KMS-11 (cell line): ENCODE measurements at regions not wholly inside any gene's neighbourhood (a gene's known extent, or its start where the extent isn't known, plus 50 kb on each side); places are given as distances from the start of the nearest gene placed in this dataset.

Experiments used
- H2AFZ ChIP-seq: fragments of 200-600 bp; sonication (generic); 2 replicates; pipeline ENCODE4 v1.6.1; 2016; ENCODE audit warnings: antibody characterized with exemption, mixed run types, low read depth
- H3K27ac ChIP-seq: fragments of 200-600 bp; sonication (generic); 2 replicates; pipeline ENCODE4 v1.6.1; 2016; ENCODE audit warnings: mild to moderate bottlenecking, mixed run types
- H3K27me3 ChIP-seq: fragments of 200-600 bp; sonication (generic); 2 replicates; pipeline ENCODE4 v1.6.1; 2017; ENCODE audit warnings: mild to moderate bottlenecking, low read depth, mixed run types, moderate library complexity; ENCODE audit not compliant: insufficient read depth
- H3K36me3 ChIP-seq: fragments of 200-600 bp; sonication (generic); 2 replicates; pipeline ENCODE4 v1.6.1; 2017; ENCODE audit warnings: mild to moderate bottlenecking, mixed run types; ENCODE audit not compliant: insufficient read depth
- H3K4me1 ChIP-seq: fragments of 200-600 bp; sonication (generic); 2 replicates; pipeline ENCODE4 v1.6.1; 2016; ENCODE audit warnings: mild to moderate bottlenecking, low read depth, mixed run types; ENCODE audit not compliant: poor library complexity, severe bottlenecking
- H3K4me2 ChIP-seq: fragments of 200-600 bp; sonication (generic); 2 replicates; pipeline ENCODE4 v1.7.0; 2016; ENCODE audit warnings: mild to moderate bottlenecking, mixed run types
- H3K4me3 ChIP-seq: fragments of 200-600 bp; sonication (generic); IDR thresholded peaks from 2 replicates; pipeline ENCODE4 v1.6.1; 2017; ENCODE audit warnings: low read depth, low read length, mixed read lengths; ENCODE audit not compliant: insufficient read depth
- H3K79me2 ChIP-seq: fragments of 200-600 bp; sonication (generic); 2 replicates; pipeline ENCODE4 v1.6.1; 2016; ENCODE audit warnings: low read depth, mixed run types; ENCODE audit not compliant: insufficient read depth
- H3K9ac ChIP-seq: fragments of 200-600 bp; sonication (generic); 2 replicates; pipeline ENCODE4 v1.6.1; 2016; ENCODE audit warnings: mild to moderate bottlenecking, mixed run types
- H4K20me1 ChIP-seq: fragments of 200-600 bp; sonication (generic); 2 replicates; pipeline ENCODE4 v1.6.1; 2016; ENCODE audit warnings: mild to moderate bottlenecking, mixed run types; ENCODE audit not compliant: insufficient read depth
- TF ChIP-seq, protein P1 (sequence below): fragments of 200-600 bp; sonication (generic); conservative IDR thresholded peaks from 2 replicates; pipeline ENCODE4 v1.6.1; 2017; ENCODE audit warnings: low read depth, mild to moderate bottlenecking, antibody characterized with exemption, low read length, moderate library complexity, mixed read lengths

DNA sequence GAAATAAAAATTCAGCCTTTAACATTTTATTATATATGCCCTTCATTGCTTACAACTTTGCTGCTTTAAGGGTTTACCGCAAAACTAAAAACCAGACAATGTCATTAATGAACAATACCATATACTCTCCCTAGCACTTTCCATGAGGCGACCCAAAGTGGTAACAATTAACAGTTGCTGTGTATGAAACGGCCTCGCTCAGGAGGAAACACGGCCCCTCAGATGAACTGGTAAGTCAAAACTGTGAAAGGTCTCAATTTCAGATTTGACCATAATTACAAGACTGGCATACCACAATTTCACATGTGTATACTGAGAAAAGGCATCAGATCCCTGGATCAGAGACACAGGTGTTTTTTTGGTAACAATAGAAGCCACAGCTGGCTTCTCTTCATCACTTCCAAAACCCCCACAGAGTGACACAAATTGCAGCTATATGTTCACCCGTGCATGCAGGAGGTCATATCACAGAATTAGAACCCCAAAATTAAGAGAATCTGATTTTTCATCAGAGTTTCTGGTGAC, 611.9 kb upstream of the ADAMTS5 start:
- peak overlapping the region; percentile 1; the same call in 1 of the 2 replicates for H3K4me2 ChIP-seq
- H3K9ac ChIP-seq = no peak overlapping the region
- no peak overlapping the region for H3K27ac ChIP-seq
- no peaks in the 10 kb centered on the region for H3K36me3 ChIP-seq
- no peaks in the 10 kb centered on the region for H3K79me2 ChIP-seq
- no peaks in the 10 kb centered on the region; the same call in 1 of the 2 replicates for H3K27me3 ChIP-seq
- no peak overlapping the region for H3K4me3 ChIP-seq
- H3K4me1 ChIP-seq = peaks cover 18% of the 10 kb centered on the region
- TF ChIP-seq, protein P1, sequence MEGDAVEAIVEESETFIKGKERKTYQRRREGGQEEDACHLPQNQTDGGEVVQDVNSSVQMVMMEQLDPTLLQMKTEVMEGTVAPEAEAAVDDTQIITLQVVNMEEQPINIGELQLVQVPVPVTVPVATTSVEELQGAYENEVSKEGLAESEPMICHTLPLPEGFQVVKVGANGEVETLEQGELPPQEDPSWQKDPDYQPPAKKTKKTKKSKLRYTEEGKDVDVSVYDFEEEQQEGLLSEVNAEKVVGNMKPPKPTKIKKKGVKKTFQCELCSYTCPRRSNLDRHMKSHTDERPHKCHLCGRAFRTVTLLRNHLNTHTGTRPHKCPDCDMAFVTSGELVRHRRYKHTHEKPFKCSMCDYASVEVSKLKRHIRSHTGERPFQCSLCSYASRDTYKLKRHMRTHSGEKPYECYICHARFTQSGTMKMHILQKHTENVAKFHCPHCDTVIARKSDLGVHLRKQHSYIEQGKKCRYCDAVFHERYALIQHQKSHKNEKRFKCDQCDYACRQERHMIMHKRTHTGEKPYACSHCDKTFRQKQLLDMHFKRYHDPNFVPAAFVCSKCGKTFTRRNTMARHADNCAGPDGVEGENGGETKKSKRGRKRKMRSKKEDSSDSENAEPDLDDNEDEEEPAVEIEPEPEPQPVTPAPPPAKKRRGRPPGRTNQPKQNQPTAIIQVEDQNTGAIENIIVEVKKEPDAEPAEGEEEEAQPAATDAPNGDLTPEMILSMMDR = no peak
- no peaks in the 10 kb centered on the region for H4K20me1 ChIP-seq
- H2AFZ ChIP-seq = no peak overlapping the region

DNA sequence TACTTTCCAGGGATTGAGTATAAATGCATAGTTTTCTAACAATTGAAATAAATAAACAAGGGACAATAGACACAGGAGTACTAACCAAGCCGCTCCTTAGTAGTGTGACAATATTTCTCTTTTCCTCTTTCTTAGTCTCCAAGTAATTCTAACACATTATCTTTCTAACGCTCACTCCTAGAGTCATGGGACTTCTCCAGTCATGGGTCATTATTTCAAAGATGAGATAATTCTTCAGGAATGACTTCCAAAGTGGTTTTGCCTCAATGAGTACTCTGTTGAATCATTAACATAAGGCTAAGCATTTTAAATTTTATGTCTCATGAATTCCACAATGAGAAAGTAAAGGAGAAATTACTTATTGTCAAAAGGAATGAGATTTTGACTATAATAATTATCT, 605.8 kb upstream of the ADAMTS5 start:
- TF ChIP-seq, protein P1 = no peak
- Histone ChIP-seq H2AFZ (no peak overlapping the region), H3K79me2 (no peaks in the 10 kb centered on the region), H3K4me2 (no peak overlapping the region), H3K4me1 (no peaks in the 10 kb centered on the region), H3K9ac (no peak overlapping the region), H3K36me3 (no peaks in the 10 kb centered on the region), H3K4me3 (no peak overlapping the region), H4K20me1 (no peaks in the 10 kb centered on the region), H3K27me3 (no peaks in the 10 kb centered on the region; the same call in 1 of the 2 replicates), H3K27ac (no peak overlapping the region)

DNA sequence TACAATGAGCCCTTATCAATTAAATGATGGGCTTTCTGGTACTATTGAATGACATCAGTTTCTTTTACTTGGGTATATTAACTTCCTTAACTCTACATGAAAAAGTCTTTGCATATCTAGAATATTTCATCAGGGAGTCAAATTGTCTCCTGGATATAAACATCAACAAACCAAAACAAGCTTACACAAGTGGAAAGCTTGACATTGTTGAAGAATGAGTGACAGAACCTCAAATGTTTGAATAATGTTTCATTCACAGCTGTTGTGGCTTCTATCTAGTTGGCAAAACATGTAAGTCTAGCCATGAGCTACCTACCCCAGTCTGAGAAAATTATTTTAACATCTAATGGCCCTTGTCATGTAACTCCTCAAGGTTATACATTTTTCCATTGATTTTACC, 604.8 kb upstream of the ADAMTS5 start:
- no peak overlapping the region for H3K9ac ChIP-seq
- no peak overlapping the region for H3K4me3 ChIP-seq
- H3K79me2 ChIP-seq = no peaks in the 10 kb centered on the region
- H3K4me1 ChIP-seq = no peaks in the 10 kb centered on the region
- no peaks in the 10 kb centered on the region for H4K20me1 ChIP-seq
- H3K27ac ChIP-seq = no peak overlapping the region
- no peak overlapping the region for H2AFZ ChIP-seq
- TF ChIP-seq, protein P1 = no peak
- no peaks in the 10 kb centered on the region for H3K36me3 ChIP-seq
- H3K27me3 ChIP-seq = no peaks in the 10 kb centered on the region; the same call in 1 of the 2 replicates
- H3K4me2 ChIP-seq = no peak overlapping the region

DNA sequence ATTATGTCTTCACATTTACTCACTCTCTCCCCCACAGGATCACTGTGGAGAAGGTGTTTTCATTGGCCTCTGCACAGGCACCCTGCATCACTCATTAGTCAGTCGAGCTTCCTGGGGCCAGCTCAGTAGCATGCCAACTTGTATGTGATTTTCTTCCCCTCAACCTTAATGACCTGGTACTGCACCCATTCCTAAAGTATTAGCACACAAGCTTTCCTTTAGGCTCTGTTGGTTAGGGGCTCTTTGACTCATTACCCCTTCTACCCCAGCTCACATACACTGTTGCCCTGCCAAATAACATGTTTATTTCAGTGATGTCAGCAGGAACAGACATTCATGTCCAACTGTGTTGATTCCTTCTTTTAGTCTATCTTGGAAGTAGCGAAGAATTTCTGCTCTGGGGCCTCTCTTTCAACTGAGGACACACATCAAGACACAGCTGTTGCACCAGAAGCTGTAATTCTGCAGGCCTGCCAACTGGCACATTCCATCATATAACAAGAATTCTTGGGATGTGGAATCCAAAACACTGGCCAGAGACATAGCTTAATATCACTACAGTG, 603.5 kb upstream of the ADAMTS5 start:
- no peaks in the 10 kb centered on the region; the same call in 1 of the 2 replicates for H3K27me3 ChIP-seq
- H3K79me2 ChIP-seq = no peaks in the 10 kb centered on the region
- H3K4me3 ChIP-seq = no peak overlapping the region
- no peak overlapping the region for H3K9ac ChIP-seq
- H3K27ac ChIP-seq = no peak overlapping the region
- no peak overlapping the region for H3K4me2 ChIP-seq
- H3K36me3 ChIP-seq = no peaks in the 10 kb centered on the region
- TF ChIP-seq, protein P1 = no peak
- no peaks in the 10 kb centered on the region for H4K20me1 ChIP-seq
- H3K4me1 ChIP-seq = no peaks in the 10 kb centered on the region
- H2AFZ ChIP-seq = no peak overlapping the region
